AG09309 (cell line): ENCODE measurements at regions not wholly inside any gene's neighbourhood (a gene's known extent, or its start where the extent isn't known, plus 50 kb on each side); places are given as distances from the start of the nearest gene placed in this dataset.

Experiments used
- DNase-seq: peaks from one replicate; pipeline ENCODE4 v3.0.0-alpha.2; 2010; ENCODE audit warnings: low read depth
- H3K4me3 ChIP-seq: 2 replicates; pipeline ENCODE4 v1.5.1; 2011; ENCODE audit warnings: mild to moderate bottlenecking, low read depth, low read length, moderate library complexity; ENCODE audit not compliant: control insufficient read depth
- CTCF ChIP-seq: IDR thresholded peaks from 2 replicates; pipeline ENCODE4 v1.5.1; 2011; ENCODE audit warnings: mild to moderate bottlenecking, low read depth, low read length, inconsistent platforms; ENCODE audit not compliant: insufficient read depth, control insufficient read depth; ENCODE audit errors: missing control alignments

- DNase-seq, result no peak
- TF ChIP-seq CTCF, result no peak
- H3K4me3 ChIP-seq, result no peak overlapping the region
Measured at GRCh38 chr6:137434640-137435039, 59.6 kb downstream of the OLIG3 start.

- no peak for TF ChIP-seq CTCF
- DNase-seq, result no peak
- H3K4me3 ChIP-seq, result no peak overlapping the region
Measured at GRCh38 chr6:137432054-137432611, 62.1 kb downstream of the OLIG3 start.

- no peak for DNase-seq
- H3K4me3 ChIP-seq, result no peak overlapping the region
- no peak for TF ChIP-seq CTCF
Measured at GRCh38 chr6:137430954-137431353, 63.2 kb downstream of the OLIG3 start.

DNA sequence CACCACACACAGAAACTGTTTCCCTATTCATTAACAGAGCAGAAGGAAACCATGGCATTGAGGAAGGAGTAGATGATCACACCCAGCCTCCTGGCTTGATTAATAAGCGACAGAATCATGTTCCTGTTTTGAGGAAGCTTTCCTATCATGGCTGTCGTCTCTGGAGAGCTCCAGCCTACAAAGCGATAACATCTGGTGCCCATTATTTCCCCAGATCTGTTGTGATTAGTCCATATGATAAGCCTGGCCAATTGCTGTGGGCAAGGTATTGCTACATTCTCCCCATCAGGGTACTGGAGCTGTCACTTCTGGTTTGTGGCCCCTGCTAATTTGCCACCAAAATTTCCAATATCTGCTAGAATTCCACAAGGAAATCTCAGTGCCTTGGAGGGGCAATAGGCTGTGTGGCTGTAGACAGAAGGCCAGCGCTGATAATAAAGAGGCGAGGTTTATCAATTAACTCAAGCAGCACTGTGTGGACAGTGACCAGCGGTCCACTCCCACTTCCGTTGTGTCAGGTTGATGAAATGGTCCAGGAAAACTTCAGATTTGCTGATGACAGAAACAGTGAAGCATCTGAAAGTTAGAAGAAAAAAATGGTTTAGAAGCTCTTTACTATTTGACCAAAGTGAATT, 66.4 kb downstream of the OLIG3 start:
- no peak for DNase-seq
- TF ChIP-seq CTCF, result no peak
- H3K4me3 ChIP-seq, result no peak overlapping the region

GRCh38 chr6:137426007-137426689, 68.0 kb downstream of the OLIG3 start:
- TF ChIP-seq CTCF, result no peak
- no peak overlapping the region for H3K4me3 ChIP-seq

GRCh38 chr6:137424251-137424650, 69.9 kb downstream of the OLIG3 start:
- H3K4me3 ChIP-seq, result no peak overlapping the region
- no peak for TF ChIP-seq CTCF
- no peak for DNase-seq

More at GRCh38 chr6:137426007-137426689, 68.0 kb downstream of the OLIG3 start:
- DNase-seq, result no peak
